H9 (cell line): ENCODE measurements at regions not wholly inside any gene's neighbourhood (a gene's known extent, or its start where the extent isn't known, plus 50 kb on each side); places are given as distances from the start of the nearest gene placed in this dataset.

ENCODE experiments used
- DNase-seq: peaks from one replicate; pipeline ENCODE4 v3.0.0-alpha.2; 2017
- H2AFZ ChIP-seq: one replicate; pipeline ENCODE4 v1.6.1; 2013; ENCODE audit warnings: mild to moderate bottlenecking, low read length, control low read depth, moderate library complexity
- H2AK5ac ChIP-seq: 2 replicates; pipeline ENCODE4 v1.6.1; 2013; ENCODE audit warnings: low read length, control low read depth, mixed read lengths; ENCODE audit not compliant: insufficient read length
- H2BK120ac ChIP-seq: one replicate; pipeline ENCODE4 v1.6.1; 2013; ENCODE audit warnings: low read depth, mild to moderate bottlenecking, low read length, control low read depth, inconsistent platforms; ENCODE audit not compliant: poor library complexity, severe bottlenecking
- H2BK12ac ChIP-seq: 2 replicates; pipeline ENCODE4 v1.6.1; 2013; ENCODE audit warnings: low read length, control low read depth, mixed read lengths, low read depth; ENCODE audit not compliant: insufficient read length
- H2BK15ac ChIP-seq: 2 replicates; pipeline ENCODE4 v1.6.1; 2013; ENCODE audit warnings: low read depth, low read length, control low read depth
- H2BK20ac ChIP-seq: one replicate; pipeline ENCODE4 v1.6.1; 2013; ENCODE audit warnings: low read depth, mild to moderate bottlenecking, low read length, control low read depth, inconsistent platforms; ENCODE audit not compliant: poor library complexity, severe bottlenecking
- H2BK5ac ChIP-seq: 2 replicates; pipeline ENCODE4 v1.6.1; 2013; ENCODE audit warnings: low read length, control low read depth, mixed read lengths; ENCODE audit not compliant: insufficient read length
- H3K14ac ChIP-seq: 2 replicates; pipeline ENCODE4 v1.6.1; 2013; ENCODE audit warnings: low read length, control low read depth; ENCODE audit not compliant: insufficient read depth
- H3K18ac ChIP-seq: 2 replicates; pipeline ENCODE4 v1.6.1; 2013; ENCODE audit warnings: low read depth, mild to moderate bottlenecking, mixed read lengths, low read length, control low read depth; ENCODE audit not compliant: insufficient read length
- H3K23ac ChIP-seq: 2 replicates; pipeline ENCODE4 v1.6.1; 2013; ENCODE audit warnings: low read length, control low read depth, mixed read lengths, low read depth; ENCODE audit not compliant: insufficient read length
- H3K23me2 ChIP-seq: 2 replicates; pipeline ENCODE4 v1.6.1; 2013; ENCODE audit warnings: low read depth, mild to moderate bottlenecking, mixed read lengths, low read length, control low read depth; ENCODE audit not compliant: insufficient read length, poor library complexity, severe bottlenecking
- H3K27ac ChIP-seq: 2 replicates; pipeline ENCODE4 v1.5.1; 2013; ENCODE audit warnings: low read length, control low read depth, mixed read lengths, low read depth; ENCODE audit not compliant: insufficient read length
- H3K27me3 ChIP-seq: 2 replicates; pipeline ENCODE4 v1.6.1; 2013; ENCODE audit warnings: low read length, control low read depth, inconsistent platforms; ENCODE audit not compliant: insufficient read depth
- H3K4ac ChIP-seq: 2 replicates; pipeline ENCODE4 v1.6.1; 2013; ENCODE audit warnings: low read depth, mild to moderate bottlenecking, control low read depth, inconsistent platforms, low read length, moderate library complexity
- H3K4me1 ChIP-seq: 2 replicates; pipeline ENCODE4 v1.6.1; 2013; ENCODE audit warnings: low read length, control low read depth, inconsistent platforms; ENCODE audit not compliant: insufficient read depth
- H3K4me2 ChIP-seq: 2 replicates; pipeline ENCODE4 v1.6.1; 2013; ENCODE audit warnings: low read length, control low read depth, mixed read lengths; ENCODE audit not compliant: insufficient read length, insufficient read depth
- H3K56ac ChIP-seq: 2 replicates; pipeline ENCODE4 v1.6.1; 2013; ENCODE audit warnings: low read depth, mild to moderate bottlenecking, mixed read lengths, low read length, control low read depth; ENCODE audit not compliant: insufficient read length
- H3K79me1 ChIP-seq: 2 replicates; pipeline ENCODE4 v1.6.1; 2013; ENCODE audit warnings: low read depth, mild to moderate bottlenecking, moderate library complexity, low read length, control low read depth, inconsistent platforms; ENCODE audit not compliant: insufficient read depth, poor library complexity, severe bottlenecking
- H3K79me2 ChIP-seq: 2 replicates; pipeline ENCODE4 v1.6.1; 2013; ENCODE audit warnings: low read length, control low read depth, inconsistent platforms; ENCODE audit not compliant: insufficient read depth
- H3K9ac ChIP-seq: 2 replicates; pipeline ENCODE4 v1.6.1; 2013; ENCODE audit warnings: low read length, control low read depth, mixed read lengths; ENCODE audit not compliant: insufficient read length; ENCODE audit errors: extremely low read depth
- H3K9me3 ChIP-seq: one replicate; pipeline ENCODE4 v1.6.1; 2013; ENCODE audit warnings: low read depth, low read length, inconsistent platforms; ENCODE audit not compliant: control insufficient read depth
- H3T11ph ChIP-seq: one replicate; pipeline ENCODE4 v1.6.1; 2013; ENCODE audit warnings: mild to moderate bottlenecking, low read length, control low read depth, inconsistent platforms
- H4K20me1 ChIP-seq: one replicate; pipeline ENCODE4 v1.6.1; 2013; ENCODE audit not compliant: control insufficient read depth, insufficient read length, insufficient read depth
- H4K5ac ChIP-seq: 2 replicates; pipeline ENCODE4 v1.6.1; 2013; ENCODE audit warnings: low read depth, mild to moderate bottlenecking, mixed read lengths, low read length, control low read depth; ENCODE audit not compliant: insufficient read length
- H4K8ac ChIP-seq: replicated peaks from 2 replicates; pipeline ENCODE4 v1.6.1; 2013; ENCODE audit warnings: low read length, control low read depth, mixed read lengths, low read depth; ENCODE audit not compliant: insufficient read length
- H4K91ac ChIP-seq: 2 replicates; pipeline ENCODE4 v1.6.1; 2013; ENCODE audit warnings: low read depth, mild to moderate bottlenecking, moderate library complexity, mixed read lengths, low read length, control low read depth; ENCODE audit not compliant: insufficient read length
- H3K27ac Mint-ChIP-seq, 3 experiments: 2 replicates in 2 of 3; 3 replicates in 1 of 3; pipeline ENCODE4 v1.8.0; 2020 to 2021; ENCODE audit warnings: mixed read lengths in 3 of 3, mild to moderate bottlenecking in 1 of 3, moderate library complexity in 1 of 3
- H3K27me3 Mint-ChIP-seq: 2 replicates; pipeline ENCODE4 v1.8.0; 2021; ENCODE audit warnings: low read depth, mild to moderate bottlenecking, moderate library complexity, mixed read lengths
- H3K36me3 Mint-ChIP-seq, 3 experiments: 2 replicates in 2 of 3; 3 replicates in 1 of 3; pipeline ENCODE4 v1.8.0; 2020 to 2021; ENCODE audit warnings: low read depth in 3 of 3, mixed read lengths in 3 of 3; ENCODE audit not compliant: insufficient read depth in 1 of 3
- H3K4me1 Mint-ChIP-seq, 2 experiments: 2 replicates each; pipeline ENCODE4 v1.8.0; 2020; ENCODE audit warnings: mixed read lengths in 2 of 2
- H3K4me3 Mint-ChIP-seq, 2 experiments: 2 replicates in 1 of 2; 3 replicates in 1 of 2; pipeline ENCODE4 v1.8.0; 2020 to 2021; ENCODE audit warnings: mild to moderate bottlenecking in 2 of 2, mixed read lengths in 2 of 2, moderate library complexity in 1 of 2
- H3K9me3 Mint-ChIP-seq, 2 experiments: 2 replicates in 1 of 2; 3 replicates in 1 of 2; pipeline ENCODE4 v1.8.0; 2020; ENCODE audit warnings: mild to moderate bottlenecking in 2 of 2, mixed read lengths in 2 of 2, moderate library complexity in 1 of 2
- WGBS: extraction: QIAGEN DNeasy Blood & Tissue Kit; methylation state at CpG from one replicate; pipeline ENCODE4 v1.1.7; 2013; ENCODE audit warnings: missing lambda C conversion rate, low lambda C conversion rate, mixed read lengths; ENCODE audit not compliant: insufficient read length; ENCODE audit errors: extremely low coverage; 5-methylcytosine and 5-hydroxymethylcytosine counted together
- TF ChIP-seq, protein P1 (sequence below): fragments of 200-600 bp; sonication (generic); conservative IDR thresholded peaks from 3 replicates; pipeline ENCODE4 v1.8.0; 2021; ENCODE audit warnings: antibody characterized with exemption, mild to moderate bottlenecking

DNA sequence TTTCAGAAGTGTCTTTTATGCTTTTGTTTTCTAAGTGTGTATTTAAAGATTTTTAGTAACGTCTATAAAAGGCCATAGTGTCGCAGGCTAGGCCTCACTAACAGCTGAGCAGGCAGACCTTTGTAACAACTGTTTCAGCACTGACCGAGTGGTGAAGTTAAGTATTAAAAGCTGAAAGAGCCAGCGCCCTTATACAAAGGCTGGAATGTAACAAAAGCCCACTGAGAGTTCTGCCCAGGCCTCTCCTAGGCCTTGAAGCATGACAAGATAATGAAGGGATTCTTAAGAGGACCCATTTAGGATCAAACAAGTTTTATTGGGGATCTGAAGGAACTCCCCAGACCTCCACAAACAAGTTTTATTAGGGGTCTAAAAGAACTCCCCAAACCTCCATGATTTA is 722.5 kb upstream of the PRKX start:
- H3K4me3 Mint-ChIP-seq, result no peak overlapping the region
- no peak overlapping the region for H3T11ph ChIP-seq
- no CpG with 5 or more reads among the region's 4 CpGs for WGBS

More for the DNA sequence above, 722.5 kb upstream of the PRKX start:
- no peak overlapping the region for H3K9ac ChIP-seq
- H2BK15ac ChIP-seq, result no peak overlapping the region
- H3K27me3 ChIP-seq, result no peaks in the 10 kb centered on the region
- H2BK120ac ChIP-seq, result no peak overlapping the region
- peaks cover 0 to 8% (median 4%) of the 10 kb centered on the region in 3 experiments; a peak in 4 of 7 replicates for H3K36me3 Mint-ChIP-seq
- no peak overlapping the region for H3K4ac ChIP-seq
- no peaks in the 10 kb centered on the region for H4K20me1 ChIP-seq
- H2BK12ac ChIP-seq, result no peak overlapping the region
- H4K91ac ChIP-seq, result no peak overlapping the region
- TF ChIP-seq, protein P1, sequence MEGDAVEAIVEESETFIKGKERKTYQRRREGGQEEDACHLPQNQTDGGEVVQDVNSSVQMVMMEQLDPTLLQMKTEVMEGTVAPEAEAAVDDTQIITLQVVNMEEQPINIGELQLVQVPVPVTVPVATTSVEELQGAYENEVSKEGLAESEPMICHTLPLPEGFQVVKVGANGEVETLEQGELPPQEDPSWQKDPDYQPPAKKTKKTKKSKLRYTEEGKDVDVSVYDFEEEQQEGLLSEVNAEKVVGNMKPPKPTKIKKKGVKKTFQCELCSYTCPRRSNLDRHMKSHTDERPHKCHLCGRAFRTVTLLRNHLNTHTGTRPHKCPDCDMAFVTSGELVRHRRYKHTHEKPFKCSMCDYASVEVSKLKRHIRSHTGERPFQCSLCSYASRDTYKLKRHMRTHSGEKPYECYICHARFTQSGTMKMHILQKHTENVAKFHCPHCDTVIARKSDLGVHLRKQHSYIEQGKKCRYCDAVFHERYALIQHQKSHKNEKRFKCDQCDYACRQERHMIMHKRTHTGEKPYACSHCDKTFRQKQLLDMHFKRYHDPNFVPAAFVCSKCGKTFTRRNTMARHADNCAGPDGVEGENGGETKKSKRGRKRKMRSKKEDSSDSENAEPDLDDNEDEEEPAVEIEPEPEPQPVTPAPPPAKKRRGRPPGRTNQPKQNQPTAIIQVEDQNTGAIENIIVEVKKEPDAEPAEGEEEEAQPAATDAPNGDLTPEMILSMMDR, result no peak
- no peak overlapping the region for H3K4me2 ChIP-seq
- no peak overlapping the region for H3K56ac ChIP-seq
- no peak overlapping the region for H2AFZ ChIP-seq
- H4K5ac ChIP-seq, result no peak overlapping the region
- H2BK20ac ChIP-seq, result no peak overlapping the region
- no peak overlapping the region for H2AK5ac ChIP-seq
- H3K23me2 ChIP-seq, result no peaks in the 10 kb centered on the region
- no peak overlapping the region for H4K8ac ChIP-seq
- H3K14ac ChIP-seq, result no peak overlapping the region
- no peak overlapping the region for H2BK5ac ChIP-seq
- no peak for DNase-seq
- no peak overlapping the region for H3K23ac ChIP-seq
- peak overlapping the region in 1 of 3 experiments; percentile 78; a peak in 2 of 7 replicates for H3K27ac Mint-ChIP-seq
- H3K18ac ChIP-seq, result no peak overlapping the region
- H3K79me1 ChIP-seq, result no peaks in the 10 kb centered on the region
- H3K4me1 ChIP-seq, result 0 out of 2 replicates have a peak, but pooled peaks cover 3% of the 10 kb centered on the region
- H3K27ac ChIP-seq, result no peak overlapping the region
- peaks cover 0 to 9% of the 10 kb centered on the region in 2 experiments; a peak in 2 of 5 replicates for H3K9me3 Mint-ChIP-seq
- H3K9me3 ChIP-seq, result no peaks in the 10 kb centered on the region
- H3K79me2 ChIP-seq, result no peaks in the 10 kb centered on the region
- H3K4me1 Mint-ChIP-seq, result peaks cover 17 to 33% of the 10 kb centered on the region in 2 experiments
- H3K27me3 Mint-ChIP-seq, result no peaks in the 10 kb centered on the region
